HG03565 (cell line): ENCODE measurements at regions not wholly inside any gene's neighbourhood (a gene's known extent, or its start where the extent isn't known, plus 50 kb on each side); places are given as distances from the start of the nearest gene placed in this dataset.
"Not testable (repeated sequence)": the region's sequence is repeated elsewhere in the genome, so short reads cannot be mapped to it uniquely, and the experiment has no call there.

Source experiments
- ATAC-seq: cut with Tn5 transposase; IDR thresholded peaks from one replicate; pipeline ENCODE4 v1.9.1; 2021; ENCODE audit warnings: mild to moderate bottlenecking, moderate library complexity; ENCODE audit not compliant: unreplicated experiment

DNA sequence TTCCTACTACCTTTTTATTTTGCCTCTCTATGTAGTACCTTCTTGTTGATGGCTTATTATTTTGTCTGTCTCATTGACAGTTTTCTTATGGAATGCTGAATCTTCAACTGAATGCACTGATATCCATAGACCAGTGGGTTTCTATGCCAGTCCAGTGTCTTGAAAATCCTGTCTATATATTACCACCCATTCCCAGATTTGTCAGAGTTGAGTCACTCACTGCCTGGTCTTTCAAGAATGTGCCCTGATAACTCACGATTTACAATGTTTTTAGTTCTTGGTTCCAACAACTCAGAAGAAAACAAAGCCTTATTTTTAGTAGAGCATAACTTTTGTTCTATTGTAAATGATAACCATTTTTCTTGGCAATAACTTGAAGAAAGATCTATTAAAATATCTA, 606.0 kb upstream of the PITX2 start:
- ATAC-seq, result no peak

DNA sequence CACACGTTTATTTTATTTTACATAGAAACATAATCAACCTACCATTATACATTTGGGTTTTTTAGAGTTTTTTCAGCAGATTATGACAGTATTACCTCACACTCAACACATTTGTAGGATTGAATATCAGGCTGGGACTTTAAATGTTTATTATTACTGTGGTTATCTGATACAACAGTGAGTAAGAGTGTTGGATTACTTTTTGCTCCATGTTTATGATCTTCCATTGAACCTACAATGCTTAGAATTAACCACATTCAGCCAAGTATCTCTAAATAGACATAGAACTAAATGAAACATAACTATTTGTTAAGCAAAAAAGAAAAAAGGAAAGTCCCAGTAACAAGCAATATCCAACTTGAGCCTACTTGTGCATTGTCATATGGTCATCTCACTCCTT, 607.4 kb upstream of the PITX2 start:
- no peak for ATAC-seq

DNA sequence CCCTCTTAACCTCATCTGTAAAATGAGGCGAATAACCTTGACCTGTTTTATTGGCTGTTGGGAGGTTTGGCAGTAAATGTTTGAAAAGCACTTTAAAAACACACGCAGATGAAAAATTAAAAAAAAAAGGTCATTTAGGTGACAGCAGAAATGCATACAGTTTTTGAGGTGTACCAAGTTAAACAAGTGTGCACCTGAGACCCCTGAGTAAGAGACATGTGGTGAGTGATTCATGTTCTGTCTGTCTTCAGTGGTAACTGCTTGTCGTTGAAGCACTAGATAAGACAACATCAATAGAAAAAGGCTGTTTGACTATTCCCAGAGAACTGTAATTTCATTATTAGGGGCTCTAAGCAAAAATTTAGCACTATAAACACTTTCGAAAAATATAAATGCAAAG, 608.4 kb upstream of the PITX2 start:
- ATAC-seq, result no peak

DNA sequence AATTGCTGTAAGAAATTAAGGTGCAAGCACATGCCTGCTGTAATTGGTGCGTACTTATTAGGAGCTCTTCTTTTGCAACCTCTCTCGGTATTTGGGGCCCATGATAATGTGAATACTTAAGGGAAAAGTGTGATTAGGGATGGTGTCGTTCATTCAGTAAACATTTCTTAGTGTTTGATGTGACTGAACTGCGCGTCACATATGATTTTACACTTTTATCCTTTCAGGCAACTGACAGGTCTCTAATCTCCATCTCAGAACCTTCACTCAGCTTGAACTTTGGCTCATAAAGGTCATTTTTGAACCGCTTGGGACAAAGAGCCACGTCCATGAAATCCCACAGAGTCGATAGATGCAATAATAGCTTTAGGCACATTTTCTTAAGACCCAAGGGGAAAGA, 612.1 kb upstream of the PITX2 start:
- no peak for ATAC-seq

DNA sequence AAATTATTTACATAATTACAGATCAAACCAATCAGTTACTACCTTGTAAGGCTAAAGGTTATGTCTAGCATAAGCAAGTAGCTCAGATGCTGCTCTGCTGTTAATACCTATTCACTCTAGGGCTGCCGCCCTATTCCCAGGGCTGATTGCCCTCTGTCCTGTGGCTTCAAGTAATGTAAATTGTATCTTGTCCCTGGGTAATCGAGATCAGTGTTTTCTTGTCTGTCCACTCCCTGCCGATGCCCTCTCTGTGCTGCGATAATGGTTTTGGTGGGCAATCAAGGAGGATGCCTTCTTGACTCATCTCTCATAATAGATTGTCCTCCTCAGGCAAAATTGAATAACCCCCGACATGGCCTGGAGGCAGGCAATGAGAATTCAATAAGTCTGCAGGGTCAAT, 641.0 kb upstream of the PITX2 start:
- no peak for ATAC-seq

DNA sequence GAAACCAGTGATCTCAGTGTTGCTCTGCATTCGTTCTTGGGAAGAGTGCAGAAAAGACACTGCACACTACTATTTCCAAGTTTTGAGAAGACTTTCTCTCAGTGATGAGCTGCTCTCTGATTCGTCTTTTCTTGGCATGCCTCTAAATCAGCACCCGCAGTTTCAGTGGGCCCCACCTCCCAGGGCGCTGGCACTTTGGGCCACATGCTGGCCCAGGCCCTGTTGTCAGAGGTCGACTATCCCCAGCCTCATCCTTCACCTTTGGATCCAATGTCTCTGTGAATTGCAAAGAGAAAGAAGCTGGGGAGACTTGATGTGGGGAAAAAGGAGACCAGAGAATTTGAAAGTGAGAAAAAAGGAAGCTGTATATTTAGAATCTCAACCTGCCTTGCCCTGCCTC, 644.1 kb upstream of the PITX2 start:
- ATAC-seq, result no peak

DNA sequence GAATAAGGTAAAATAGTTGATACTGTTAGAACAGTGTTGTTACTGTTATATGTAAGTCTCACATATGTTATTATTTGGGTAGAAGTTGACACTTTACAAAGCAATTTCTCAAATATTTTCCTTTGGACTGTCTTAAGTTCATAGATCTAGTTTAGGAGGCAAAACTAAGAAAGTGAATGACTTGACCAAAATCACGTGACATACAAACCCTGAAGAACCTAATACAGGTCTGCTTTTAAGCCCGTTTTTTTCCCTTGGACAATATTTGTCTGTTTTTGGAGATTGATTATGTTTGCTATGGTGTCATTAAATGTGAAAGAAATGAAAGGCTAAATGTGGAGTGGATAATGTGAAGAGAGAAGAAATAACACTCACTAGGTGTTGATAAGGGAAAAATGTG, 644.9 kb upstream of the PITX2 start:
- no peak for ATAC-seq

DNA sequence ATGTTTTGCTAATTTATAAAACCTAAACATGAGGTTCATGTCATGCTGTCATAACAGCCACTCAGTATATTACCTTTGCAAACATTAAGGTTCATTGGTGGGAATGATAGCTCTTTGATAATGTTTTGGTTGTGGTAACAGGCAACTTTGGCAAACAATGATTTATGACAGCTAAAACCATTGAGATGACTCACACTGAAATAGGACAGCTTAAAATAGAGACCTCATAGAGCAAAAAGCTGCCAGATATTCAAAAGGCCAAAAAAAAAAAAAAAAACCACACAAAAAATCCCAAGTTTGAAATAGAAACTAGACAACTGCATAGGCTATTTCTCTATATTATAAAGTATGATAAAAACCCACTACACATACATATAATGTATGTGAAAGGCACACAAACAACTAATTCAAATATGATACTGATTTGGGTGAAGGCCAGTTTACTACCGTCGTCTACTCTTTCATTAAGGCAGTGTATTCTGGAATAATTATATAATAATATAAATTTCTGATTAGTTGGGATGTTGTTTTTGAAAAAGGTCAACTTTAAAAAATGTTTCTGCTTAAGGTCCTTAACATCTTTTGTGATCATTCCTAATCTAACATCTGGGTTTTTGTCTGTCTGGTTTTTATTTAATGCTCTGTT, 646.0 kb upstream of the PITX2 start:
- peak; percentile 91 for ATAC-seq

DNA sequence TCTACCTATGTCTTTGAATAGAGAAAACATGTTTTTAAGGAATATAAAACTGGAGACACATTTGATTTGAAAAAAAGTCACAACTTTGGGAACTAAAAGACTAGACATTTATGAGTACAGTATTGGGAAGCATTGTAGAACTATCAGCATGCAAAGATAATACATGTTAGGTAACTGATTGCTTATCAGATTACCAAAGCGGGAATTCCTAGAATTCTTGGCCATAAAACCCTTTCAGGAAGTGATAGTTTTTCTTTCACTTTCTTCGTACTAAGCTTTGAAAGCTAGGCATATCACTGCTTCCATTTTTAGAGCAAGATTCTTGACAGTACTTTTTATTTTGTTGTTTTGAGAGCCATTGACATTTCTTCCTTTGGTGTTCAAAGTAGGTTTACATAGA, 646.6 kb upstream of the PITX2 start:
- no peak for ATAC-seq

DNA sequence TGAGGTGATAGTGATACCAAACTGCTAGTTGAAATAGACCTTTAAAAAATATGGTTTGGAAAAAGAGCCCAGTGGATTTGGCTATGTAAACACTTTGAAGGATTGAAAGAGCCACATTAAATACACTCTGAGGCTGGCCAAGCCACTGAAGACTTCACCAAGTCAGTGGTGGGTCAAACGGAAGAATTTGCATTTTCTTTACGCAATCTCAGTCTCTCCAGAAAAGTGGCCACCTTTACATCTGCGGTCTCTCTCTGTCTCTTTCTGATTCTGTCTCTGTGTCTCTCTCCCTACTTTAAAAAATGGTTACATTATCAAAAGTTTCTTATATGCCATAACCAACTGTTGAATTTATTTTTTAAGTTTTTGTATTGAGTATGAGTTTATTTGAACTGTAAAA, 651.2 kb upstream of the PITX2 start:
- no peak for ATAC-seq

DNA sequence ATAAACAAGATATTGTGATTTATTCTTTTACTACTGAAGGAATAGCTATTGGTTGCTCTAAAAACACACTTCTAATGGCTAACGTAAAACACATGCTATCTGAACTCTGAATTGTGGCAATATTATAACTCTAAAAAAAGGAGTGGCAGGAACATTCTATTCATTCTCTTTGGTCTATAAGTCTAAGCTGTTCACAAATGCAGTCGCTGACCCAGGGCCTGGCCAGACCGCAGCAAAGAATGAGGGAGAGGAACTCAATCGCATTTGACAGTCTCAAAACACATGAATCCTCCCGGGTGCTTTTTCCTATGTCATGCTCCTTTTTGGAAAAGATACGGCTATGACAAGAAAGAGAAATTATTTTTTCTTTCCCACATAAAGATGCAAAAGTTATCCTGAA, 651.6 kb upstream of the PITX2 start:
- ATAC-seq, result no peak

DNA sequence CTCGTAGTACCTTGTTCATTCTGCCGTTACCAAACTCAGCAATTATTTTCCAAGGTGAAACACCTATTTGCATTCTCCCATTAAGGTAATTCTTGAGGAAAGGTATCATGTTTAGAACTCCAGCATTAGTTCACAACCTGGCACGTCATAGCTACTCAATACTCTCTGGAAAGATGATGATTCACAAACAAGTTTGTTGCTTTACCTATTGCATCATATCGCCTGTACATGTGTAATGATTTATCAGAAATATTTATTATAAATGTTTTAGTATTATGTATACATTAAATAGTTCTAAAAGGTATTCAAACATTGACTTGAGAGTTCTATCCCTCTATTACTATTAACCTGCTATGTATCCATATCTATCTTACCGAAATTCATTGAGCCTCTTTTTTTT, 658.3 kb upstream of the PITX2 start:
- ATAC-seq, result no peak

DNA sequence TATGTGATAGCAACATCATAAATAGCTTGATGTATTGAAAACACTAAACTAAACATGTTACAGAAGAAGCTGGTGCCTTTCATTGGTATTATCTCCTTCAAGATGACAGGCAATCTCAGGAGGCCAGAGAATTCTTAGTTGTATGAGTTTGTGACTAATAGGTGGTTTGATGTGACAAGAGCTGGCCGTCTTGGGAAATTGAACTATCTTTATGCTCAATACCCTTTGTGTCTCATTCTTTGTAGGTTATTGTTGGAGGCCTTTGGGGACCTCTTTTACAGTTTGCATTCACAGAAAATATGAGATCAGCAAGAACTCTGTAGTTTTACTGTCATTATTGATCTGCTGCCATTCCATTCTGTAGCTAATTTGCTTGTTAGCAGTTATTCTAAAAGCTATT, 659.2 kb upstream of the PITX2 start:
- no peak for ATAC-seq

DNA sequence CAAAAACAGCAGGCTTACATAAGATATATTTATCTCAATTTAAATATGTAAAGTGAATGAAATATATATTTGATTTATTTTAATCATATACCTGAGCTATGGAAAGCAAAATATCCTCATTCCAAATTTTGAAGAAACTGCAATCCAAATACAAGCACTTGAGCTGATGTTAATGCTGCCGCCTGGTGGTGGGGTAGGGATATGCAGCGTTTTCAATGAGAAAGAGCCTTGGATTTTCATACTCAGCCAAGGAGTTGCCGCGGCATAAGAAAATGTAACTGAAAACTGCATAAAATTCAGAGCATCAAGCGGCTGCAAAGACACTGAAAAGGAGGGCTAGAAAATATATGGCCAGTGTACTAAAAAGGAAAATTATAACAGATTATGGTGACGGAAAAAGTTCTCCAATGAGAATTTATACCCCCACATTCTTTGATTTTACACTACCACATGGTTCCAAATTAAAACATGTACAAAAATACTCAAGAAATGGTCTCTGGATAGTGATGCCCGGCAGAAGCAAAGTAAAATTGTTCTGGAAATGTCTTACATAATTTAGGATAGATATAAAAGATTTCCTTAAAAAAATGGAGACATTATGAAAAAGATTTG, 660.3 kb upstream of the PITX2 start:
- ATAC-seq, result peak; percentile 67

DNA sequence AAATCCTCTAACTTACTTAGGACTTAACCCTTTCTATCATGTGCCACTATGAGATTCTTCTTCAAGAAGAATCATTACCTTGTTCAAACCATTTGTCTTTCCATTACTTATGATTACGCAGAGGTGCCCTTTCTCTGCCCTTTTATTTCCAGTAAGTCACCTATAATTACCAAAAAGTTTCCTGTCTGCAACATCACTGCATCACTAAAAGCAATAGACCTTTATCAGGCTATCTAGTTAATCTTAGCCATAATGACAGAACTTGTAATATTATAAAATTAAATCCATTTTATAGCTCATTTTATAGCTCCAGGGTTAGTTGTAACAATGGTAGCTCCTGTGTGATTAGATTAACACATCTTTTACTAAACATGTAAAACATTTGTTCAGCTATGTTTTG, 673.6 kb upstream of the PITX2 start:
- no peak for ATAC-seq

DNA sequence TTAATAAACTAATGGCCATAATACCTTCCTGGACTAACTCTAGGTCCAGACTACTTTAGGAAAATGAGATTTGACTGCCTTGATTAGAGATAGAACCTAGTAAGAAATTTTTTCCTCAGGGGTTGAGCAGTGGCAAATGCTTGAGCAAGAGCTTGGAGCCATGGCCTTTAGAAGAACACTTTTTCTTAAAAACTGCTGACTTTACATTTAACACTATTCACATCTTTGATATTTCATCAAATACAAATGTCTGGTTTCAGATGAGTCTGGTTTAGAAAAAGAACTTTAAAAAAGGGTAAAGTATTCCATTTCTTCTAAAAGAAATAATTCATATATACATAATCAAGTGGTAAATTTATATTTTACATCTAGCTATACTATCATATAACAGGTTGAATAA, 680.9 kb upstream of the PITX2 start:
- no peak for ATAC-seq

DNA sequence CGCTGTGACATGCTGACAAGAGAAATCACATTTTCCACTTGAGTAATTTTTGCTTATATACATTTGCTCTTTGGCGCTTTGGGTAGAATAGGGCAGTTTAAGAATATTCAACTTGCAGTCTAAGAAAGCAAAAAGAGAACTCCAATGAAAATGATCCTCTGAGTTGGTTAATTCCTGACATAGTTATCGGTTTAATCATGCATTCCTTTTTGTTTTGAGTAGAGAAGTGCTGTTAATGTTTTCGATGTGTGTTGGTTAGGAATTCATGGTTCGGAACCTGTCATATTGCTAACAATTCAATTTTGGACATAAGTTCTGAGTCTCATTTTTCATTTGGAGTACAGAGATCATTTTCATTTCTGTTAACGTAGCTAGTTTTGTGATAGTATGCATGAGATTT, 700.6 kb upstream of the PITX2 start:
- no peak for ATAC-seq

DNA sequence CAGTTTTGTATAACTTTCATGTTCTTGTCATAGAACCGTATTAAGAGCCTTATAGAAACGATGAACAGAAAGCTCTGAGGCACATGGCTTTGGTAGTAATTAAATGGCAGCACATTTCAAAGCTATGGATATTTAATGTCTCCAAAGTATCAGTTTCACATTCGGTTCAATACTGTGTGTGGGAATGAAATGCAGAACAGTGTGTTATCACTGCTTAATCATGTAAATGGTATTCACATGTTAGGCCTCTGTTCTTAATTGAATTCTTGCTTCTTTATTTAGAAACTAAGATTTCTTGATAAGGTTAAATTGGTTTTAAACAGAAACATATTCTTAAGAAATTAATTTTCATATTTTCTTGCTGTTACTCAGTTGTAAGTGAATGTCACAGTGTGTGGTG, 701.0 kb upstream of the PITX2 start:
- ATAC-seq, result no peak

DNA sequence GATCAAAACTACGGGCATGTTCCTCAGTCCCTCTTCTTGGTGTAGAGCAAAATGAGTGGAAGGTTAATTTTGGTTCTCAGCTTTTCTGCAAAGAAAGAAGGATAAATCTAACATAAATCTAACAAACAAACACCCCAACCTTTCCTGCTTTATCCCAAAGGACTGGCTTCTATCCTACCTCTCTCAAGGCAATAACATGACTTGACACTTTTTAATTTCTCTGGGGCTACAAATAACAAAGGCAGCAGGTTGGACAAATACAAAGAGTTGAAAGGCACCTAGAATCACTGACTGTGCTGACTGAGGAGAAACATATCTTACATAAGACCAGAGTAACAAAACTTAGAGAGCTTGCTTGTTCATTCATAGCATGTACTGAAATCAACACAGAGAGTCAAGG, 703.6 kb upstream of the PITX2 start:
- no peak for ATAC-seq

DNA sequence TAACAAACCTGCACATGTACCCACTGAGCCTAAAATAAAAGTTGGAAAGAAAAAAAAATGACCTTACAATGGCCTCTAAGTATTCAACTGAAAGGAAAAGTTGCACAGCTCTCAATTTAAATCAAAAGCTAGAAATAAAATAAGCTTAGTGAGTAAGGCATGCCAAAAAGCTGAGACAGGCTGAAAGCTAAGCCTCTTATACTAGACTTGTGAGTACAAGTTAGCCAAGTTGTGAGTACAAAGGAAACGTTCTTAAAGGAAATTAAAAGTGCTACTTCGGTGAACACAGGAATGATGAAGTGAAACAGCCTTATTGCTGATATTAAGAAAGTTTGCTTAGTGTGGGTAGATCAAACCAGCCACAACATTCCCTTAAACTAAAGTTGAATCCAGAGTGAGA, 707.9 kb upstream of the PITX2 start:
- ATAC-seq, result no peak

DNA sequence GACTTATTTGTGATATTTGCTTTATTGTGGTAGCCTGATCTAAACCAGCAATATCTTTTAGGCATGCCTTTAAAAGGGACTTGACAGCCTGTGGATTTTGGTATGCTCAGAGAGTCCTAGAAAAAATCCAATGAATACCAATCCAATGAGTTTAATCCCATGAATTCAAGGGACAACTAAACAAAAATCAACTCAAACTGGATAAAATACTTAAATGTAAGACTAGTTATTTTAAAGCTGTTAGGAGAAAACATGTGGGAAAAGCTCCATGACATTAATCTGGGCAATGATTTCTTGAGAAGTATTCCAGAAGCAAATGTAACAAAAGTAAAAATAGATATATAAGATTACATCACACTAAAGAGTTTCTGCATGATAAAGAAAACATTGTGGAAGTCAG, 711.5 kb upstream of the PITX2 start:
- no peak for ATAC-seq

DNA sequence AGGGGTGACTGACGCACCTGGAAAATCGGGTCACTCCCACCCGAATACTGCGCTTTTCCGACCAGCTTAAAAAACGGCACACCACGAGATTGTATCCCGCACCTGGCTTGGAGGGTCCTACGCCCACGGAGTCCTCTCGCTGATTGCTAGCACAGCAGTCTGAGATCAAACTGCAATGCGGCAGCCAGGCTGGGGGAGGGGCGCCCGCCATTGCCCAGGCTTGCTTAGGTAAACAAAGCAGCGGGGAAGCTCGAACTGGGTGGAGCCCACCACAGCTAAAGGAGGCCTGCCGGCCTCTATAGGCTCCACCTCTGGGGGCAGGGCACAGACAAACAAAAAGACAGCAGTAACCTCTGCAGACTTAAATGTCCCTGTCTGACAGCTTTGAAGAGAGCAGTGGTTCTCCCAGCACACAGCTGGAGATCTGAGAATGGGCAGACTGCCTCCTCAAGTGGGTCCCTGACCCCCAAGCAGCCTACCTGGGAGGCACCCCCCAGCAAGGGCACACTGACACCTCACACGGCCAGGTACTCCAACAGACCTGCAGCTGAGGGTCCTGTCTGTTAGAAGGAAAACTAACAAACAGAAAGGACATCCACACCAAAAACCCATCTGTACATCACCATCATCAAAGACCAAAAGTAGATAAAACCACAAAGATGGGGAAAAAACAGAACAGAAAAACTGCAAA, 714.5 kb upstream of the PITX2 start:
- not testable (repeated sequence) for ATAC-seq

DNA sequence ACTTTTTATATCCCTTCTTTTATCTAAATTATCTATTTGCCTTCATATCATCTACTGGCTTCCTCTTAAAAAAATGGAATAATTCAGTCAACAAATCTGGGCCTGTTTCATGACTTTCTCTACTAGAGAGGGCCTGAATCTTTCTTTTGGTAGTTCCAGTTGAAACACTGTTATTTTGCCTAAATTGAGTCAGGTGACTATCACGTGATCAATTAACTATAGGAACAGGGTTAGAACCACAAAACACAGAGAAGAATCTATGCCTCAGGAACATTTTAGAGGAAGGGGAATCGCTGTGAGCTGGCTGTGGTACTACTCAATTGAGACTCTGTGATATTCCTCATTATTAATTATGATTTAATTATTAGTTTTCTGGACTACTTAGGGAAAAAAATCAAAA, 736.7 kb upstream of the PITX2 start:
- no peak for ATAC-seq
